Smooth muscle cell of the brain vasculature (primary cell): ENCODE measurements at regions not wholly inside any gene's neighbourhood (a gene's known extent, or its start where the extent isn't known, plus 50 kb on each side); places are given as distances from the start of the nearest gene placed in this dataset.

Experiments used
- DNase-seq: peaks from one replicate; pipeline ENCODE4 v3.0.0-alpha.2; 2012; ENCODE audit warnings: low read depth, low spot score

- DNase-seq, result no peak
Measured at GRCh38 chr2:224325941-224326340, 76.0 kb downstream of the FAM124B start.

DNA sequence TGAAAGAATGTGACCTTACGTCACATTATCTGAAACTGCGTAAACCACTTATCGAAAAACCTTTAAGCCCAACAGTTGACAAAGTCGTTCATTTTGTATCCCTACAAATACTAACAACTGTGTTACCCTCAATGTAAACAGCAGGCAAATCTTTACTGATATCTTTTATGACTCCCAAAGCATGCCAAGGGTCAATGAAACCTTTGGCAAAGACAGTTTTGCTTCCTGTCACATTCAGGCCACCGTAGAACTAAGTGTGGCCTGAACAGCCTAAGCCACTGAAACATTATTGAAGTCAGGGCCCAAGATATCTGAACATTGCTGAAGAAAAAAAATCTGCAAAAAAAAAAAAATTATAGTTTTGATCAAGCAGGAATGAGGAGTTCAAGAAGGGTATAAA is 77.3 kb downstream of the FAM124B start:
- DNase-seq, result no peak

GRCh38 chr2:224320660-224321059 is 81.2 kb downstream of the FAM124B start:
- DNase-seq, result no peak

- no peak for DNase-seq
Measured at GRCh38 chr2:224319750-224320149, 82.2 kb downstream of the FAM124B start.

- no peak for DNase-seq
Measured at GRCh38 chr2:224312741-224313140, 89.2 kb downstream of the FAM124B start.

- no peak for DNase-seq
Measured at GRCh38 chr2:224310943-224311625, 90.8 kb downstream of the FAM124B start.

DNA sequence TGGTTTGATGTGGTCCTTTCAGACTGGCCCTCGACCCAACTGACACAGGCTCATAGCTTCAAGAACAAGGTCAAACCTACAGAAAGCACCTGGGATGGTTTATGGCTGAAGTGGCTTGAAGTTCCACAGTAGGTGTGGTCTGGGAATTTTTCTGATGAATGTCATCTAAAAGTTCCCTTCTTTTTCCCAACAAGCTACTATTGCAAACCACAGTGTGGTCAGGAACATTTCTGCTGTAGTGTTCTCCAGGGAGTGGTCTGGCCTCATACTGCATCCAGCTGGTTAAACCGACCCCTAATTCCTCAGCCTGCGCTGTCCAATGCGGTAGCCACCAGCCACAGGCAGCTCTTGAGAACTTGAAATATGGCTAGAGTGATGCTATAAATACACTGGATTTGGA is 92.7 kb downstream of the FAM124B start:
- DNase-seq, result no peak

DNA sequence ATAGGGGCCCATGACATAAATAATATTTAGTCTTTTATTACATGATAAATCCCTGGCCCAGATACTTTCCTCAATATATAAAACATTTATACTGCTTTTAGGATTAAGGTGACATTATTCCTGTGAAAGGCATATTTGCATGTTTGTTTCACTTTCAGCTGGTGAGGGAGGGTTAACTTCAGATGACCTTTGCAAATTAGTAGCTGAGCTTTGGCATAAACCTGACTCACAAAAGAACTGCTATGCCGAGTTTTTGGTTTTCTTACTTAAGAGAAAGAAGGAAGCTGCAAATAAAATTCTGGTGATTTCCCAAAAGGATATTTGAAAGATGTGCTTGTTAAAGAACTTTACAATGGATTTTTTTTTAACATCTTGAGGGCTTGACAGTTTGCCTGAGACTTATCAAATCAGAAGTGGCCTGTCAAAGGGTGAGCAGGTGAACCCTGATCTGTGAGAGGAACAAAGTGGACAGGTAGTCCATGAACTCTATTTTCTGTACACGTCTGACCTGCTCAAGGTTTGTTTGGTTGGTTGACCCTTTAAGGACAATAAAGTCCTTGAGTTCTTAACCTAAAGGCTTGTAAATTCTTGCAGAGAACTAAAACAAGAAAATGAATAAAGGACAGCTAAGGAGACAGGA is 93.5 kb downstream of the FAM124B start:
- no peak for DNase-seq

DNA sequence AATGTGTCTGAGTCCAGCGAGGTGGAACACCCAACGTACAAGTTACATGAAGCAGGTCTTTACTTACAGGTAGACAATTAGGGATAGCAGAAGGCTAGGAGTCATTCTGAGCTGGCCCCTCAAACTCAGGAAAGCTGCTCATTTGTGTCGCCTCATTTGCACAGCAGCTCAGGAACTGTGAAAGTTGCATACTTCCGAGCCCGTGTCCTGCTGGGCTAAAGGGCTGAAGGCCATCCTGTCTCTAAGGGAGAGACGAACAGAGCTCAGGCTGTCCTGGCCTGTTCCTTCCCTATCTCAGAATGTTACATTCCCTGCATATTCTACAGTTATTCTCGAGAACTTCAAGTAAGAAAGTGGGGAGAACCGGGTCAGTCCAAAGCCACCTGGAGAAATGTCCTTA is 99.0 kb downstream of the FAM124B start:
- no peak for DNase-seq

GRCh38 chr2:224293976-224294375 is 107.9 kb downstream of the FAM124B start:
- DNase-seq, result no peak

DNA sequence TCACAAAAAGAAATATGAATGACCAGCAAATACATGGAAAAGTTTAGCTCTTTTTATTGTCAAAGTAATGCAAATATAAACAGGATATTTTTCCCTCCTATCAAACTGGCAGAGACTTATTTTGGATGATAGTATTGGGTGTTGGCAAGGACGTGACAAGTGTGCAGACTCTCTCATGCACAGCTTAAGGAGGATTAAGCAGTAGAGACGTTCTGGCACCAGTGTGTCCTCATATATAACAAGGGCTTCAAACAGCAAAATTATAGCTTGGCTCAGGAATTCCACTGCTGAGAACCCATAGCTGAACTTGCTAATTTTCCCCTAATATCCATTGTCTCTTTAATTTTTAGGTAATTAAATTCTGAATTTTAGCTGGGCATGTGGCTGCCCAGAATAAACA is 114.4 kb downstream of the FAM124B start:
- no peak for DNase-seq

DNA sequence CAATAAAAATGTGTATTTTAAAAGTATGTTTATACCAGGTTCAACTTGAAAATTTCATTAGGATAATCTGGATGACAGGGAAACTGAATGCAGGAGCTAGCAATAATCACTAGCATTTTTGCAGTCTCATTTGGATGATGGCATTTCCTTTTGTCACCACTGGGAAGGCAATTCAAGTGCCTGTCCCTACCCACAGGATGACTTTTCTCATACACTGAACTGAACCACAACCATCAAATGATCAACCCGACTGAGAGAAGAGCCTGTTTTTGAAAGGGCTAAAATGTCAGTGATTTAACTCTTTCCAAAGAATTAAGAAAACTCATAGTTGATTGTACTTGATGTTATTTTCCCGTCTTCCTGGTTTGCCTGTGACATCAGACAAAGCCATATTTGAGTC is 115.0 kb downstream of the FAM124B start:
- no peak for DNase-seq

DNA sequence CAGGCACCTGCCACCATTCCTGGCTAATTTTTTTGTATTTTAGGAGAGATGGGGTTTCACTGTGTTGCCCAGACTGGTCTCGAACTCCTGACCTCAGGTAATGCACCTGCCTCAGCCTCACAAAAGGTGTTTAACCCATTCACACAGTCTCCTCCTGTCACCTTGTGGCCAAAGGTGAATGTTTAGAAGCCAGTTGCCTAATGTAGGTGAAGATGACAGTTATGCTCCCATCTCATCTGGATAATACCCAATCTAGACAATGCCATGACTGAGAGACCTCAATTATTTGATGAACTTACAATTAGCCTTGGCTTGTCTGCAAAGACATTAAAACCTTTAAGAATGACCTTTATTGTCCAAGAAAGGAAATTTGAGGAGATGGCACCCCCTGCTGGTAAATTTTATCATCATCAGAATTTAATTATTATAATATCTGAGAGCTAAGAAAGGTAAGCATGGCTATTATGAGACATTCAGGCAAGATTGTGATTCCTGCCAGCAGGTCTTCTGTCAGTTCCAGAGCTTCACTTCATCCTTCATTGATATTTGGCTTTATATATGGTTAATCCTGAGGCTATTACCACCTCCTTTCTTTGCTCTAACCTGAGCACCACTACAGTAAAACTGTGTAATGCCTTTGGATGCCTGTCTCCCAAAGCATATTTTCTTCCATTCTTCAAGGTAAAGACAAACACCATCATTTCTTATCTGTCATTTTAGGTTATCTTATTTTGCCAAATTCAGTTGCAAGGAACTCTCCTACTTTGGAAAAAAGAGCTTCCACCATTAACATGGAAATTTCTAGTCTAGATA is 117.6 kb downstream of the FAM124B start:
- peak; percentile 24 for DNase-seq

DNA sequence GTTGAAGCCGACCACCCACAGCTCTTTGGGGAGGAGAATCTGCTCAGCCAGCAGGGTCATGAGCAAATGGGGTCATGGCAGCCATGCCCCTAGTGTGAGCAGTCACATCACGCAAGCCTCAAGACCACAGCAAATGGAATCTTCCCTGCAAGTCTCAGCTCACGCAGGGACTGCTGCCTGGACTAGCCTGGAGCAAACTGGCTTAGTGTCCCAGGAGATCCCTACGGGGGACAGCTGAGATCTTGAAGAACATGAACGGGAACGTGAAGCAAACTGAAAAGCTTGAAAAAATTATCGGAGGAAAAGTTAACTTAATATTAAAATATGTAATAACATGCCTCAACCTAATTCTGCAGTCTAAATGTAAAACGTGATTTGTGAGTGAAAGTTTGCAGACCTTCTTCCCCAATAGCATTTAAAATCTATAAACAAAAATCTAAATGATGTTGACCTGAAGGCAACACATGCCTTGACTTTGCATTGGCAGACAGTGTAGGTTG is 118.4 kb downstream of the FAM124B start:
- DNase-seq, result no peak

- DNase-seq, result no peak
Measured at GRCh38 chr2:224281374-224281773, 120.5 kb downstream of the FAM124B start.

DNA sequence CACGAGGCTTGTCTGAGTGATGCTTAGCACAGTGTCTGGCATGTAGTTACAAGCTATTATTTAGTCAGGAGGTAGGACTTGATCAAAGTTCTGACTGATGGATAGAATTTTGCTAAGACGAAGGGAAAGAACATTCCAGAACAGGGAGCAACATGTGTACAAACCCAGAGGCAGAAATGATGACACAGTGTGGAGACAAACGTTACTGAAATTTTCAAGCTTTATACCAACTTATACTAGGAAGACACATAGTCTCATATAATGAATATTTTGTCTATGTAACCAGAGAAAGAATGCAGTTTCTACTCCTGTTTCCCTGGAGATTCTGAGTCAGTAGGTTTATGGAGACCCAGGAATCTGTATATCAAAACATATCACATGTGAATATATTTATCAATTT is 123.4 kb downstream of the FAM124B start:
- DNase-seq, result no peak

- no peak for DNase-seq
Measured at GRCh38 chr2:224276251-224276650, 125.7 kb downstream of the FAM124B start.

DNA sequence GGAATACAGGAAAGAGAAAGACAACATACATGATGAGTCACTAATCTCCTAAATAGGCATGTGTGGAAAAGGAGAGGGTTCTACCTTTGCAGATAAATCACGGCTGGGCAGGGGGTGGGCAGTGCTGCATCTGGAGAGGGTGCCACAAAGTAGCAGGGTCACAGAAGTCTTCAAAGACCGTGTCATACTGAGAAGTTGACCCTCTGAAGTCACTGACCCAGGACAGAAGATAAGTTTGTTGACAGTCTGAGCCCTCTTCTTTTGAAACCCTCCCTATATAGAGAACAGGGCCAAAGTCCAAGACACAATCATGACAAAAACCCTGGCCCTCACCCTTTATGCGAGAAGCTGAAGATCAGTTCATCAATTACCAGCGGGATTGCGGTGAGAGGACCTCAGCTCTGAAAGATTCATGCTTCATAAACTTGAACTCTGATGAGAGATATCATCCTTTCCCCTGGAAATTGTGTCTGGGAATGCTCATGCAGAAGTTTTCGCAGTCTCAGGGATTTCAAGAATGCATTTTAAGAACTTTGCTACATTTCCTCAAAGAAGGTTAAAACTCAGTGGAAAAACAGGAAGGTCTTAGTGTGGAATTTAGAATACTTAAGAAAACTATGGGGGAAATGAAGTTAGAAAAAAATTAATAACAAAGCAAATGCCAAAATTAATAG is 129.5 kb downstream of the FAM124B start:
- DNase-seq, result no peak

- DNase-seq, result no peak
Measured at GRCh38 chr2:224271617-224272236, 130.2 kb downstream of the FAM124B start.

DNA sequence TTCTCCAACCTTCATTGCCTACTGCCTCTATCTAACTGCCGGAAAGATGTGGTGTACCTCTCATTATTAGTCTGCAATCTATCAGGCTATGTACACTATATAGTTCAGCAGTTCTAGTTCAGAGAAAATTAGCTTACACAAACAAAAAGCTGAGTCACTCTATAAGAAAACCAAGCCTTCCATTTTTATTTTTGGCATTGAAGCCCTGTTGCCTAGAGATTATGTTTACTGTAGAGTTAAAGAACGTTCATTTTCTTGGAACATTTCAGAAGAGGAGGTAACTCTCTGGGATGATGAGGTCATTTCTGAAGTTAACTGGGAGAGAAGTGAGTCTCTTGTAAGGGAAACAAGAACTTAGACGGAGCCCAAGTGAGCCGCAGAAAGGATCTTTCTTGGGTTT is 133.5 kb downstream of the FAM124B start:
- DNase-seq, result peak; percentile 53

- DNase-seq, result no peak
Measured at GRCh38 chr2:224264259-224264658, 137.6 kb downstream of the FAM124B start.
